DMS 273 treated with DMSO at 0.1 percent for 48 hours (cell line): ENCODE measurements at regions not wholly inside any gene's neighbourhood (a gene's known extent, or its start where the extent isn't known, plus 50 kb on each side); places are given as distances from the start of the nearest gene placed in this dataset.

Source experiments
- DNase-seq: peaks from one replicate; lab custom pipeline; 2025; lab: John Stamatoyannopoulos, UW

DNA sequence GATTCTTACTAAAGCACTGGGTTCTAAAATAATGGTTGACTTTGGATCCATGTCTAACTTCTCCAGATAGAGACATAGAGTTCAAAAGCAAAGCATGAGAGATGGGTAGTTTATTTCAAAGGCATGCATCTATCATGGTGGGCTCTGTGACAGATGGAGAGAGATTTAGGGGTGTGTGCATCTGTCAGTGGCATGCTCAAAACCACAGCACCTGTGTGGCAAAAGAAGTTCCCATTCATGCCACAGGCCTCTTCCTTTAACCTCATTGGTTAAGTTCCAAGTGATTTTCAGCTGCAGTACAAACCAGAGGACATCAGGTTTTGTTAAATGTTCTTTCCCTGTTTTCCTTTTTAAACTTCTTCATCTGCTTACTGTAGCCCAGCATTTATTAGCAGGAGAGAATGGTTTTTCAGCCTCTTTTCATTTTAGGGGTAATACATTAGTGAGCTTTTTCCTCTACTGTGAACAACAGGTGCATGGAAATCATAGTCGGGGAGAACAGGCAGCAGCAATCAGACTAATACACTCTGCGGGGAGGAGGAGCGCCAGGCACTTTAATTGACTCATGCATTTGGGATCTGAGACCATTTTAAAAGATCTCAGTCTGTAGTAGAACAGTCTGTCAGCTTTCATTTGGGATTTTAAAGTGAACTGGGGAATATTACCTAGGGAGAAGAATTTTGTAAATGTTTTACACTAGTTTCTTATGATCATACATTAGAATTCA lies 52.4 kb upstream of the UPP2 start:
- peak; percentile 32 for DNase-seq

DNA sequence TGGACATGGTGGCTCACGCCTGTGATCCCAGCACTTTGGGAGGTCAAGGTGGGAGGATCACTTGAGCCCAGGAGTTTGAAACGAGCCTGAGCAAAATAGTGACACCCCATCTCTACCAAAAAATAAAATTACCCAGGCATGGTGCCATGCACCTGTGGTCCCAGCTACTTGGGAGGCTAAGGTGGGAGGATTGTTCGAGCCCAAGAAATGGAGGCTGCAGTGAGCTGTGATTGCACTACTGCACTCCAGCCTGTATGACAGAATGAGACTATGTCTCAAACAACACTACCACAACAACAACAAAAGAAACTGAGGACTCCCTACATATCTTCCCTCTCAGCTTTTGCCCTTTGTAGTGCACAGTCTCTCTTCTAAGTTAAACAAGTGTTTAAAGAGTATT lies 53.3 kb upstream of the UPP2 start:
- DNase-seq = no peak

DNA sequence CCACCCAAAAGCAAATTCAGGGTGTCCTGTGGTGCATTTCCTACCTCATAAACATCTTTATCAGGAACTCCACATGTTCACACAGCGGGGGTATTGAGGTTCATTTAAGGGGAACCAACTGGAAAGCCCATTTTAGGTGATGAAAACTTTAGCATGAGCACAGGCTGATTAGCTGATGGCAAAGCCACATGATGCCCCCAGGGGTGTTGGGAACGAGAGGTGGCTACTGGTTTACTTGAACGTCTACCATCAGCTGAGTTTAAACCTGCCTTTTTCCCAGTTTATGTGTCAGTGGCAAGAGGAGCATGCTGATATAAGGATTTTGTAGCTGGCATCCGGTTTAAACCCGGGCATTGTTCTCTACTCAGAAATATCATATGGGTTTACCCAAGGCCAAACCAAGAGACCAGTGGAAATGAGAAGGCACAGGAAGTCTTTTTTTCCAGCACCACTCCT lies 54.5 kb upstream of the UPP2 start:
- peak; percentile 86 for DNase-seq

DNA sequence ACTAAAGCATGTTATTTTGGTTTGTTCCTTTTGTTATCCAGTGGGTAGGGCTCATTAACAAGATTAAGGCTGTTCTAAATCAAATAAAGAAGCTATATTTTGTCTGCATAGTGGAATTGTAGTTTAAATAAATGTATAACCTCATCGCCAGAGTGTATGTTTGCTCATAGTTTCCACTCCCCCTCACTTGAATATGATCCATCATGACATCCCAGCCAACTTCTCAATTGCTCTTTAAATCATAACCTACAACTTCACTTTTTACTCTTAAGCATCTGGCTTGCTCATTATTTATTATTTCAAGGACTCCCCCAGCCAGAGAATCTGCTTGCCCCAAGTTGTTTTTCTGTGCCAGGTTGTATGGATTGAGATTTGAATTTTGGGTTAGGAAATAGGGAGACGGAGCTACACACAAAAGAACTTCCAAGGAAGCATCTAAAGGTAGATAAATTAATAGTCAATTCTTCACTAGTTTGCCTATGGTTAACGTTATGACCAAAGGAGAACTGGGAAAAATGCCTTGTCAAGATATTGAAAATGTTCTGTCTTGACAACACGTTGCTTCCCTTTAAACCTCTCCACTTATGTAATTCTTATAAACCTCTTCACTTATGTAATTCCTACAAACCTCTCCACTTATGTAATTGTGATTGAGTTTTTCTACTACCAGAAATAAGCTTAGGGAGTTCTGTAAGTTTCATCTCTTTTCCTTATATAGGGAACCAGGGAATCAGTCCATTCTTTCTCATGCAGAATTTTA lies 55.4 kb upstream of the UPP2 start:
- DNase-seq = no peak

DNA sequence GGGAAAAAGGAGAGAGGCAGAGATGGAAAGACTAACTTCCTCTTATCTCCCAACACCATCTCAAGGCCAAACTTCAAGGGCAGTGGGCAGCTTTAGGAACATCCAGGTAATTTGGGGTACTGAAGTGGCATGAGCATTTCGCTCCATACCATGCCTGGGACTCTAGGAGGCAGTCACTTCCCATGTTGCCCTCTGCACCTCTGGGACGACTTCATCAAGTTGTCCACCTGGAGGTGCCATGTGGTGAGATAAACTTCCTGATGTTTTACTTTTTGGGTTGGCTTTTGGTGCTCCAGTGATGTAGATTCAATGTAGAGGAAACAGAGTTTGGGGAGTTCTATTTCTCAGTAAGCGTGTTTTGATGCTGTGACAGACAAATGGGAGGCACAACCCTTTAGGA lies 56.3 kb upstream of the UPP2 start:
- peak; percentile 25 for DNase-seq

DNA sequence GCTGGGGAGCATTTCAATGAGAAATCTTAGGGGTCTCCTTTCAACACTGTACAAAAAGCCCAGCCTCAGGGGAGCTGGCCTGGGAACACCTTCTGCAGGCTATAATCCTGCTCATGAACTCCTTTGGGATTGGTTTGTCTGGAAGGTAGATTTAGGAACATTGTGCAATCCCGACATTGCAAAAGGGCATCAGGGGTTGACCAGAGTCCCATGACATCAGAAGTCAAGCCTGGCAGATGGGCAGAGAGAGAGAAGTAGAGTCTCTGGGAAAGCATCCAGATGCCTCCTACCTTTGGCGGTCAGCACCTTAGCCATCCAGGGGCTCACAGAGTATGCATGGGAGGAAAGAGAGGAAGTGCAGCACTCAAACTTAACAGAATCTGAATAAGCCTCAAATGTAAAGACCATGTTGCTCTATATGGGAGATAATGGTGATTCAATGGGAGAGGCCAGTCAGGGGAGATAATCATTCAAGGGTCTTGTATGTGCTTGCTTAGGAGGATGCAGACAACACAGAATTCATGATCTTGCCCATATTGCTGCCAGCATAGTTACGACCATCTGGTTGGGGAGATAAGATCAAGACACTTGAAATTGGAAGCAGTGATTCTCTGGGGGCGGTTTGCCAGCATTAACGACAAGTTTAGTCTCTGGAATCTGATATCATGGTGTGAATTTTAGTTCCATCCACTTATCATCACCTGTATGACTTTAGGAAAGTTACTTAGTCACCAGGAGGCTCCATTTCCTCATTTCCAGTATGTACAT lies 58.3 kb upstream of the UPP2 start:
- peak; percentile 95 for DNase-seq

DNA sequence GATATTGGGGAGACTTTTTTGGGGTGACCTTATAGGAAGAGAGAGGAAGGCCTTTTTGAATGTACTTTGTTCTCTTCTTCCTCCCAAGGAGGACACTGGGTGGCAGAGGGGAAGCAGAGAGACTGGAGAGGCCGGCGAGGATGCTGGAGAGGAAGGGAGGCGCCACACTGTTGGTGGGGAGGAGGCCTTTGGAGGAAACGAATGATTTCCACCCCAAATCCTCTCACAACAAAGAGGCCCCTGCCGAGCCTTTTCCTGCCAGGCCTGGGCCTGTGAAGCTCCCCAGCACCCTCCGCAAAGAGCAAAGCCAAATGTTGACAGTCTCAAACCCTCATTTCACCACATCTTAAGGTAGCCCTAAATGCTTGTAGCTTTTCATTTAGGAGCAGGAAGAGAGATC lies 59.0 kb upstream of the UPP2 start:
- DNase-seq = no peak

DNA sequence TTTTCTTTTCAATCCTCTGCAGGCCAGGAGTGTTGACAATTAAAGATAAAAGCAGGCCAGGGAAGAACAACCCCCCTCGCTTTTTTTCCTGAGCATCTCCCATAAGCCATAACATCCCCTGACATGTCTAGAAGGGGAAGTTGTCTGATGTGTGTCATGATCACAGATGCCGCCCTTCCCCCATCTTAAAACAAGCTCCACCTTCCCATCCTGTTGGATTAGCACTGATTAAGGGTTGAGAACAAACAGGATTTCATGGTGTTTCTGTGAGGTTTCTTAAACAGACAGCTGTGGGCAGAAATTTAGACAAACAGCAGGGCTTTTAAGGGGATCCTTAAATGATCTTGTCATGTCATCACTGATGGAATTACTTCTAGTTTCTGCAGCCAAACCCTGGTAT lies 59.4 kb upstream of the UPP2 start:
- peak; percentile 3 for DNase-seq

DNA sequence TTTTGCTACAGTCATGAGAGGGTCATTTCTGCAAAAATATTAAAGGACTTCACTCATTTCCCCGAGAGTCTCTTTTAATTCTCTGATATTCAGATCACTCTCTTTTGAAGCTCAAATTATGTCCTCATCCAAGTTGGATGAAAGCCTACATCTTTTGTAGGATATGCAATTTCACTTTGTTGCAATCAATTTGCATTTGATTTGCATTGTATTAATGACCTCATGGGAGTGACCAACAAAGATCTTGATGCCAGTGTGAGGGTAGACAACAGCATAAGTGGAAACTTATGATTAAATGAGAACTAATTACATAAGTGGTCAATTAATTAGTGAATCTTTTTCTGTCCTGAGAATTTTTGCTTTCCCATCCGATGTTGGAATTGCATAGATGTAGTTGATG lies 60.3 kb upstream of the UPP2 start:
- no peak for DNase-seq

DNA sequence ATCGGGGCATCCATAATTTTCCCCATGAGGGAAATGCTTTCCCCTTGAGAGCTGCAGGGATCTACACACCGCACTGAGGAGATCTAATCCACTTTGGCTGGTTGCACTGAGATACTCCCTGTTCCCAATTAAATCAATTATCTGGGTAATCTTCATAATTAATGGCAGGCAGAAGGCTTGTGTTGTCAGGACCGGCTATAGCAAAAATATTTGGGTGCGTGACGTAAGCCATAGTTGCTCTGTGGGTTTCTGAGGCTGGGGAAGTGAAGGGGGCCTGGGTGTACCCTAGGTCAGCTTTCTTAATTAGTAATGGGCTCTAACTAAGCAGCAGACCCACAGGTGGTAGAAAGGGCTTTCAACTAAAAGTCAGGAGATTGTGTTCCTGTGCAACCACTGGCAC lies 62.8 kb upstream of the UPP2 start:
- DNase-seq = no peak

DNA sequence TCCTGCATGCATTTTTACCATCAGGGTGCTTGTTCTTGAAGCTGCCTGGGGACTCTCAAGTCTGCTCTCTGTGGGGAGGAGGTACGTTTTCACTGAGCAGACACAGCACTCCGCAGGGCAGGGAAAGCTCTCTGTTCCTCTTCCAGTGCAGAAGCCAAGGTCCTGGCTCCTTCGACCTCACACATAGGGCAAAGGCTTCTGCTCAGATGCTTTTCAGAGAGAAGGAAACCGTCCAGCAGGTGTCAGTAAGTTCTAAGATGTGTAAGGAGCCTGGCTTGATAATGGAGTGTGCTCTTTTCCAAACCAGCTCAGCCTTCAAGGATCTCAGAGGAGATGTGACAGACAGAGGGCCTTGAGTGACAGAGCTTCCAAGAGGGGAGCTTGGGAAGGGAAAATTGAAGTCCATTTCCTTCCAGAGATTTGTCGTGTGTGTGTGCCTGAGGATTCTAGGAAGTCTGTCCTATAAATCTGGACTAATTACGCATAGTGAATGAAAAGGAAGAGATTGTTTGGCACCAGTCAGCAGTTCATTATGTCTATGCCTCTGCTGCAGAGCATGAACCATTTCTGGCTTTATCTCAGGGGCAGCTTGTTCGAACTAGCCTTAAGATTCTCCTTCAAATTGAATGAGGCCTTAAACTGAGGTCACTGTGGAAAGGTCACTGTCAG lies 67.3 kb upstream of the UPP2 start:
- DNase-seq = peak; percentile 67

DNA sequence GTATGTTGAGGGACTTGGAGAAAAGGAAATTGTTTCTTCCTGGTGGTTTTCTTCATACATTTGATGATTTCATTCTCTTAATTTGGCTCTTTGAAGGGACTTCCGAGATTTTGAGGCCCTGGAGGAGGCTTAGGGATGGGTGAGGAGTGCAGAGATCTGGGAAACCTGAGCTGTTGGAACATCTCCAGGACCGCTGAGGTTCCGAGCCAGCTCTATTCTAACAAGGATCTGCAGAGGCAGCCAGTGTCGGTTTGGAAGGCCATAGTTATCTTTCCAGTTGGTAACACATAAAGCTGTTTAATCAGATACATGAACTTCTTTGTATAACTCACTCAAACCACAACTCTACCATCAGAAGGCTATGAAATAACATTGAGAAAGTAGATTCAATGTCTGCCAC lies 70.3 kb upstream of the UPP2 start:
- DNase-seq = no peak

DNA sequence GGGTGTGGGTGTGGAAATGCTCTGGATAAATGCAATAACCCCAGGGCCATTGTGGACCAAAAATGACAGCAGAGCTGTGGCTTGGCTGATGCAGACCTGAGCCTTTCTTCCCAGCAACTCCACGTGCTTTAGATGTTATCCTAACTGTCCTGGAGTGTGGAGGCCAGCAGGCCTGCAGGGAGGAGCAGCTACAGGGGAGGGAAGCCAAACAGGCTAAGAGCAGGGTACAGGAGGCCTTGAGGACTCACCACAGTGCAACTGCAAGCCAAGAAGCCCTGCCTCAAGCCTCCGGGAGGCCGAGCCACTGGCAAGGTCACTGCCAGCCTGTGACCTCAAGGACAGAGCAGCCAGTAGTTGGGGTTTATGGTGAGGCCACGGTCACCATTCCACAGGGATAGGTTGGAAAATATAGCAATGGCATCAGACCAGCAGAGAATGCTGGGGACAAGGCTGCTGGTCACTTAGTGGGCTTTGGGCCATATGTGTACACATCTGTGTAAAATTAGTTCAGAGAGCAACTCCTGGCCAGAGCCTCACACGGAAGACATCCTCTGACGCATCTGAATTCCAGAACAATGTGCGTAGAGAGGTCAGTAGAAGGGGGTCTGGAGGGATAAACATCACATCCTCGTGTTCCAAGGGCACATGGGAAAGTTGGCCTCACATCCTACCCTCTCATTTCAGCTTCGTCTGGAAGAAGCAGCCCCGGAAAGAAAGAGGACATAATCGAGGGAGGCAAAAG lies 76.2 kb upstream of the UPP2 start:
- no peak for DNase-seq

DNA sequence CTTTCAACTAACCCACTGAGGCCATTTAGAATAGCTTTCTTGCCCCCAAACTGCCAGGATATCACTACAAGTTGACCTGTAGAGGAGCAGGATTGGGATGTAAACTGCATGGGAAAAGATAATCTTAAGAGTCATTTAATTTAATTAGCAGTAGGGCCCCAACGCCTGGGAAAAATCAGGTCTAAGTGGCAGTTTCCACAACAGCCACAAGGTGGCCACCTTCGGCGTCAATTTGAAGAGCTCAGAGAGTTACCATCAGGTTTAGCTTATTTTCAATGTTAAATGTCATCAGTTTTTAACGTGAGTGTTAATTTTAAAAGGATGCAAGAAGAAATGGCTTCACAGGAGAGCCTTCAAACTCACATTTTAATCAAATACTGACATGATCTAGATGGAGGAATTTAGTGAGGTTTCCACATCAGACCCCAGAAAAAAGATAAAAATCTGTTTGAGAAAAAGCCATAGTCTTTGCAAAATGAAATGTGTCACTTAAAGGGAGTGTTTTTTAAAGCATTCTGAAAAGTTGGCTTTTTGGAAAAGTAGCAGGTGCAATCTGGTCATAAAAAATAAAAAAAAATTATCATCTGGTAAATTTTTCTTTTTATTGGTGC lies 77.3 kb upstream of the UPP2 start:
- DNase-seq = no peak

DNA sequence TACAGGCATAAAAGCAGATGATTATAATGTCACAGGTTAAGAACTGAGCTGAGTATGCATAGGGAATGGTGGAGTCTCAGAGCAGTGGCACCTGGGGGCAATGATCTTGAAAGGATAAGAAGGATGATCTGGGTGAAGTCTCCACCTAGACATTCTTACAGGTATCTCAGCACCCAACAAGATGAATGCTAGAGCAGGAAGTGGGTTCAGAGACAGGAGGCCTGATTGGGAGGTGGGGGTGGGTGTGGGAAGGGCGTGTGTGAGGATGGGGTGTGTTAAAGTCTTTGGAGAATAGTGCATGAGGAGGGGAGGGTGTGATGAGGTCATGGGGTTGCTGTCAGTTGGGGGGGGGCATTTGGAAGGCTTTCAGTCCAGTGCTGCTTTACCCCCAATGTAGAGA lies 78.8 kb upstream of the UPP2 start:
- no peak for DNase-seq

DNA sequence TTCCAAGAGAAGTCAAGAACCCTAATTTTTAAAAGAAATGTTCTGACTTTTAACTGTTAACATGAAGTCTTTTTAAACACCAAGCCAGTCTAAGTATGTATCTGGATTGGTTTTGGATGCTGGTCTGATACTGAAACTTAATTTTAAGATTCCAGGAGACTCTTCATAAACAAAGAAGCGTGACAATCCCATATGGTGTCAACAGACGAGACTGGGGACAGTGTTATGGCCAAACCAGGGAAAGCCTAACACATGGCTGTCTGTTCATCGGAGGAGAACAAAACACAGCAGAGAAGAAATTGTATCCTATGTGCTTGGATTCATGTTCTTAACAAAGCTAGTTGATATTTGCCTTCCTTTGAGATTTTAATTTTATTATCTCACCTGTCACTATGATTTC lies 80.5 kb upstream of the UPP2 start:
- no peak for DNase-seq

DNA sequence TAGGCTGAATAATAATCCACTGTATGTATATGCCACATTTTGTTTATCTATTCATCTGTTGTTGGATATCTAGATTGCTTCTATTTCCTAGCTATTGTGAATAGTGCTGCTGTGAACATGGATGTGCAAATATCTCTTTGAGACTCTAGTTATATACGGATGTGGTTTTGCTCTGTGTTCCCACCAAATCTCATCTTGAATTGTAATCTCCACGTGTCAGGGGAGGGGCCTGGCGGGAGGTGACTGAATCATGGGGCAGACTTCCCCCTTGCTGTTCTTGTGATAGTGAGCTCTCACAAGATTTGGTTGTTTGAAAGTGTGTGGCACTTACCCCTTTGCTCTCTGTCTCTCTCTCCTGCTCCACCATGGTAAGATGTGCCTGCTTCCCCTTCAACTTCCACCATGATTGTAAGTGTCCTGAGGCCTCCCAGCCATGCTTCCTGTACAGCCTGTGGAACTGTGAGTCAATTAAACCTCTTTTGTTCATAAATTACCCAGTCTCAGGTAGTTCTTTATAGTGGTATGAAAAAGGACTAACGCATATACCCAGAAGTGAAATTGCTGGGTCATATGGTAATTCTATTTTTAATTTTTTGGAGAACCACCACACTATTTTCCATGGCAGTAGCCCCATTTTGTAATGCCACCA lies 86.1 kb upstream of the UPP2 start:
- DNase-seq = no peak

DNA sequence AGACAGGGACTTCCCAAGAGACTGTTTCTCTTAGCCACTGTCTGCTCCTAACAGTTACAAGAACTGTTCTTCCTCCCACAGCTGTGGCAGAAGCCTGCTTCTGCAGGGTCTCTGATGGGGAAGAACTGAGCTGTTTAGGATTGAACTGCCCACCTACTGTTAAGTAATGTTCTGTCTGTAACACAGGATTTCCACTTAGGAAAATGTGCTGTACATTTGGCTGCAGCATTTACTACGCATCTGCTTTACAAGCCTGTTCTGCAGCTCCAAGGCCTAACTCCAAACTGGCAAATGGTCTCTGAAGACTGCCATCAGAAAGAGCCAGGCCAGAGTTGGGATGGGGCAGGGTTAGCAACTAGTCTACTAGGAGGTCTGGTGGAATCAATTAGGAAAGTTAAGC lies 87.8 kb upstream of the UPP2 start:
- DNase-seq = no peak

DNA sequence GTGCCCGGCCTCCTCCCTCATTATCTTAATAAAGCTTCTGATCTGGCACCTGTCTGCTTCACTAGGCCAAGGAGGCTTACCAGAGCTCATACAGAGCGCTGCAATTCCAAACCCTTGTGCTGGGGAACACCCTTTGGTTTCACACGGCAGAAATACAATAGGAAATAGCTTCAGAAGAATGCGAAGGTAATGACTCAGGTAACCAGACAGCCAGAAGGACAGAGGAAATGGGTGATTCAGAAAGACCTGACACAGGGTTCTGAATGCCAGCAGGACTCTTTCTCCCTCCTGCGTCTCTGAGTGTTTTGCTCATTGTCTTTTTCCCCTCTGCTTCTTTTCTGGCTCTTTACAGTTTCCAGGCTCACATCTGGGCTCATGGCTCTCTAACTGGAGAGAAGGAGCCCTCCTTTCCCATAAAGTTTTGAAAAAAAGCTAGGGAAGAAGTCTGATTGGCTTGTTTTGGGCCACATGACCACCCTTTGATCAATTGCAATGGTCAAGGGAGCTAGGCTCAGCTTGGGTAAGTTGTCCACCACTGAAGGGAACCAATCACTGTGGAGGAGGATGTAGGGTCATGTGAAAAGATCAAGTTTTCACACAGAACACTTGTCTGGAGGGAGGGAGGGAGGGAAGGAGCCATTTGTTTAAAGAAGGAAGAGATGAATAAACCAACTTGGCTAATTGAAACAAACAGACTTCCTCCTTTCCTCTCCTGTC lies 90.5 kb upstream of the UPP2 start:
- no peak for DNase-seq

DNA sequence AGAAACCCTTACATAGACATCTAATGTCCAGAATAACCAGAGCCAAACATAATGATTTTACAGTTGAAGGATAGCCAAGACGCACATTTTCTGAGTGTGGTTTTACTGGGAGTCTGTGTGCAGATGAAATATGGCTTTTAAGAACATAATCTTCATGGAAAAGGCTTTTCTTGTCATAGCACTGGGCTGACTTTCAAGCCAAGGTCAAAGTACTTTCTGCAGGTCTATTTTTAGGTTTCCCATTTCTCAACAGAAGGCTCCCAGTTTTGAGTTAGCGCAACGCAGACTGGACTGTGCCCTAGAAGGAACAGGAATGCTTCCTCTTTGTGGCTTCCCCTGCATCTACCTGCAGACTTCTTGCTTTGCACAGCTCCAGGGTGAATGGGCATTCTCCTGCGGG lies 92.3 kb upstream of the UPP2 start:
- no peak for DNase-seq
